ENCODE measurements at regions not wholly inside any gene's neighbourhood (a gene's known extent, or its start where the extent isn't known, plus 50 kb on each side); places are given as distances from the start of the nearest gene placed in this dataset.
"Not testable (repeated sequence)": the region's sequence is repeated elsewhere in the genome, so short reads cannot be mapped to it uniquely, and the experiment has no call there.

GRCh38 chr3:125697126-125697525 lies 101.8 kb upstream of the OSBPL11 start:
- not testable (repeated sequence) for TF ChIP-seq CTCF (IDR thresholded peaks at IDR 0.05; ENCODE audit: low read depth, low read length, poor library complexity, severe bottlenecking); EZH2phosphoT487 (IDR thresholded peaks at IDR 0.05; ENCODE audit: borderline replicate concordance, low read length)
